ENCODE measurements at regions not wholly inside any gene's neighbourhood (a gene's known extent, or its start where the extent isn't known, plus 50 kb on each side); places are given as distances from the start of the nearest gene placed in this dataset.

DNA sequence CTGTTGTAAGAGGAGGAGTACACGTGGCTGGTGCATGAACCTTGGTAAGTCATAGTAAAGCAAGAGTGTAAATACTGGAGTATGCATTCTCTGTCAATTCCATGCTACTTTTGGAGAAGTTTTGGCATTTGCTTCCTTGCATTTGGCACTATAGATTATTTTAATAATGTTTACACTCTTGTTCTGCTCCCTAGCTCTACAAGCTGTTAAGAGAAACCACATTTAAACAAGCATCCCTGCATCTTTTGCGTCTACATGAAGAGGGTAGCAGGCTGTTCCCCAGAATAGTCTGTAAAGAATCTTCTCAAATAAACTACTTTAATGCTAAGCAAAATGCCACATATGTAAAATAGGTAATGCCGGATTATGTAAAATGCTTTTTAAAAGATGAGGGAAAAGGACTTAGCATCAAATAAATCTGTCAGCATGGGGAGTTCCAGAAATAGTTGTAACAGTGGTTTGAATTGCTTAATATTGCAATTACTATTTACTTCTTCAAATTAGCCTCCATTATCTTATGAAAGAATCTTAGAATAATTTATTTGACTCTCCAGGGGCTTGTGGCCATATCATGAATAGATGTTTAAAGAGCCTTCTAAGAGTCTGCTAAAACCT, 2127.3 kb upstream of the WWC1 start:
- peak overlapping the region; percentile 70 for H3K27ac ChIP-seq
- TF ChIP-seq, protein P1, sequence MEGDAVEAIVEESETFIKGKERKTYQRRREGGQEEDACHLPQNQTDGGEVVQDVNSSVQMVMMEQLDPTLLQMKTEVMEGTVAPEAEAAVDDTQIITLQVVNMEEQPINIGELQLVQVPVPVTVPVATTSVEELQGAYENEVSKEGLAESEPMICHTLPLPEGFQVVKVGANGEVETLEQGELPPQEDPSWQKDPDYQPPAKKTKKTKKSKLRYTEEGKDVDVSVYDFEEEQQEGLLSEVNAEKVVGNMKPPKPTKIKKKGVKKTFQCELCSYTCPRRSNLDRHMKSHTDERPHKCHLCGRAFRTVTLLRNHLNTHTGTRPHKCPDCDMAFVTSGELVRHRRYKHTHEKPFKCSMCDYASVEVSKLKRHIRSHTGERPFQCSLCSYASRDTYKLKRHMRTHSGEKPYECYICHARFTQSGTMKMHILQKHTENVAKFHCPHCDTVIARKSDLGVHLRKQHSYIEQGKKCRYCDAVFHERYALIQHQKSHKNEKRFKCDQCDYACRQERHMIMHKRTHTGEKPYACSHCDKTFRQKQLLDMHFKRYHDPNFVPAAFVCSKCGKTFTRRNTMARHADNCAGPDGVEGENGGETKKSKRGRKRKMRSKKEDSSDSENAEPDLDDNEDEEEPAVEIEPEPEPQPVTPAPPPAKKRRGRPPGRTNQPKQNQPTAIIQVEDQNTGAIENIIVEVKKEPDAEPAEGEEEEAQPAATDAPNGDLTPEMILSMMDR (conservative IDR thresholded peaks at IDR 0.05) = no peak

GRCh38 chr5:166165596-166165995, 2125.8 kb upstream of the WWC1 start:
- no peak overlapping the region; the same call in 1 of the 2 replicates for H3K27ac ChIP-seq
- TF ChIP-seq, protein P1 (conservative IDR thresholded peaks at IDR 0.05) = no peak

DNA sequence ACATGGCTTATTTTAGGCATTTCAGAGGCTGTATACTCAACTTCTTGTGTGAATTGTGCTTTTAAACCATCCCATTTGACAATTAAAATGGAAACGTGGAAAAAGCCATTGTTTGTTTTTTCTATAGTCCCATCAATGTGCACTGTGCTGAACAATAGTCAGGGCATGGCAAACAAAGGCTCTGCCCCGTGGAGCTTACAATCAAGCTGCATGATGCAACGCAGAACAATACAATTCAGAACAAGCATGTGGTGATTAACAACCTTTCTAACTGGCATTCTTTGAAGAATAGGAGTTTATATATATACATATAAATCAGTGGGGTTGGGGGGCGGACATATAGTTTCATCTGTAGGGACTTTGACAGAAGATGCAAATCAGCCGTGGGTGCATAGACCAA, 2125.4 kb upstream of the WWC1 start:
- TF ChIP-seq, protein P1 (conservative IDR thresholded peaks at IDR 0.05) = no peak
- H3K27ac ChIP-seq = no peak overlapping the region; the same call in 1 of the 2 replicates

GRCh38 chr5:166172597-166172996, 2118.8 kb upstream of the WWC1 start:
- TF ChIP-seq, protein P1 (conservative IDR thresholded peaks at IDR 0.05) = no peak
- H3K27ac ChIP-seq = no peak overlapping the region

DNA sequence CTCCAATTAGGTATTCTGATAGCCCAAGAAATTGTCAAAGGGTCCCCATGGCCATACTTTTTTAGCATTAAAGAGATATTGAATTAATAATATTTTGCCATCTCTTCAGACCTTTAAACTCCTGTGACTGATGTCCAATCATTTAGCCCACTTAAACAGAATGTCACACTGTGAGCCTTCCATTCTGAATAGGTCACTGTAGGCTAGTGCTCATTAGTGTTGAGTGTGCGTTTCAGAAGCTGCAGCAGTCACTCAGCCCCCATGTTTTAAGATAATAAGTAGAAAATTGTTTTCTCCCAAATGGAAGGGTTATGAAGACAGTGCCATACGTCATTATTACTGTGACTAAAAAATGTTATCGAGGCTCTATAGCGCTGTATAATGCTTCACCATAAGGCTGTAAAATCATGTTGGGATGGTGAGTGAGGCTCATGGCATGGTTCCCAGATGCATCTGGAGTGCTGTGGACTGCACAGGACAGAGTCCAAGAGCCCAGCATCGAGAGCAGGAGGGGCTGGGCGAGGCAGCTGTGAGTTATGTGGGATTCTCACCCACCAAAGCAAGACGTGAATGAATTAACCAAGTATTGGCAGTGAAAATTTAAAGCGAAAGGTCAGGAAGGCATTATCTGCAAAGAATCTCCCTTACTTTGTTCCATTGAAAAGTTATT, 2112.9 kb upstream of the WWC1 start:
- TF ChIP-seq, protein P1 (conservative IDR thresholded peaks at IDR 0.05) = no peak
- H3K27ac ChIP-seq = no peak overlapping the region

DNA sequence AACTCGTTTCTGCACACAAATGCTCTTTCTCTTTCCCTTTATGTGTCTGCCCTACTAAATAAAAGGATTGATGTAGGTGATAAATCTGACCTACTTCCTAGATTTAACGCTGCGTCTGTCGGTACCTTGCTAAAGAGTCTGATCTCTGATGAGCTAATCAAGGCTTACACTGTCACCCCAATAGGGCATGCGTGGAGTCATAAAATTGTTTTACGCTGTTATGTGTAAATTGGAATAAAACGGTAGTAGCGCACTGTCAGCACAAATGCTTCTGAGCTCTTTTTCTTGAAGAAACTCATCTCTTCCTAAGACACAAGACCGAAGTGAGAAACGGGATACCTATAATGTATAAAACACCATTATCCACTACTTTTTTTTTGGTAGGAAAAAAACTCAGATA, 2106.3 kb upstream of the WWC1 start:
- TF ChIP-seq, protein P1 (conservative IDR thresholded peaks at IDR 0.05) = no peak
- H3K27ac ChIP-seq = no peak overlapping the region

DNA sequence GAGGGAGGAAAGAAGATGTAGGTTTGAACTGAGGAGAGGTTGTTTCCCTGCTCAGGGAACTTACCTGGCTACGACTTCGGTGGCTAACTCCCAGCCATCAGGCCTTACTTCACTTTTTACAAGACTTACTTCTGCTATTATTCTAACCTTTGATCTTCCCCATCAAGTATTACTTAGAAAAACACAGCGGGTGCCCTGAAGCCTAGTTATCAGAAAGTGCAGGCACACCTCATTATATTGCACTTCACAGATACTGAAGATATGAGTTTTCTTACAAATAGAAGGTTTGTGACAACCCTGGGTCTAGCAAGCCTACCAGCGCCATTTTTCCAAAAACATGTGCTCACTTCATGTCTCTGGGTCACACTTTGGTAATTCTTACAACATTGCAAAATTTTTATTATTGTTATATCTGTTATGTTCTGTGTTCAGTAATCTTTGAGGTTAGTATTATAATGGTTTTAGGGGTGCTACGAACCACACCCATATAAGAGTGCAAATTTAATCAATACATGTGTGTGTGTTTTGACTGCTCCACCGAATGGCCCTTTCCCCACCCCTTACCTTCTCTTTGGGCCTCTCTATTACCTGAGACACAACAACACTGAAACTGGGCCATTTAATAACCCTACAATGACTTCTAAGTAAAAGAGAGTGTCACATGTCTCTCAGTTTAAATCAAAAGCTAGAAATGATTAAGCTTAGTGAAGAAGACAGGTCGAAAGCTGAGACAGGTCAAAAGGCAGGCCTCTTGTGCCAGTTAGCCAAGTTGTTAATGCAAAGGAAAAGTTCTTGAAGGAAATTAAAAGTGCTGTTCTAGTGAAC, 2102.7 kb upstream of the WWC1 start:
- no peak overlapping the region for H3K27ac ChIP-seq
- TF ChIP-seq, protein P1 (conservative IDR thresholded peaks at IDR 0.05) = no peak
